ENCODE measurements at regions not wholly inside any gene's neighbourhood (a gene's known extent, or its start where the extent isn't known, plus 50 kb on each side); places are given as distances from the start of the nearest gene placed in this dataset.

DNA sequence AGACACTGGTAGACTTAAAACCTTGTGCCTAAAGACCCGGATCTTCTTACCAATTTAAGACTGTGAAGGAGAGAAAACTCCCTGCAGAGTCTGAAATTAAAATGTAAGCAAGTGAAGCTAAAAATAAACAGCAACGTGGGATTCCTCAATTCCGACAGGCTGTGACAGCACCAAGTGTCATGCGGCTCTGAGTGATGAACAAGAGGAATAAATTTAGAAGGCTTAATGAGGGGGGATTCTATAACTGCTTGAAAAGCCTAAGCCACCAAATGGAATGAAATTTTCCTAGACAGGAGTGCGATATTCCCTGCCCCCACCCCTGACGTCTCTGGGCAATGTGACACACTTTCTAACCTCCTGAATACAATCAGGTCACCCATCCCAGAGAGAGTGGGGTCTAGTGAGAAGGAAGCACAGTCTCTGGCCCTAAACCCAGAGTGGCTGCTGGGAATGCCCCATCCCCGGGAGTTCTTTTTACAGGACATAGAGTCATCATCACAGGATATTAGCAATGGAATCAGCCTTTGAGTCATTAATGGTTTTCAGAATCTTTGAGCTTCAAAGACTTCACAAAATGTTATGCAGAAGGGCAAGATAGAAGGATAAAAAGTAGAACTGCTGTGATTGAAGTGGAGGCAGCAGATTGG lies 114.3 kb downstream of the EDEM1 start:
- TF ChIP-seq CTCF (IDR thresholded peaks at IDR 0.05), result no peak
- no peak for TF ChIP-seq POLR2AphosphoS5 (IDR thresholded peaks at IDR 0.05)
- no peak for TF ChIP-seq POLR2A (IDR thresholded peaks at IDR 0.05)
